GM21526 (cell line): ENCODE measurements at regions not wholly inside any gene's neighbourhood (a gene's known extent, or its start where the extent isn't known, plus 50 kb on each side); places are given as distances from the start of the nearest gene placed in this dataset.
"Not testable (repeated sequence)": the region's sequence is repeated elsewhere in the genome, so short reads cannot be mapped to it uniquely, and the experiment has no call there.

Experiments
- ATAC-seq: cut with Tn5 transposase; IDR thresholded peaks from one replicate; pipeline ENCODE4 v1.9.1; 2021; ENCODE audit warnings: moderate library complexity; ENCODE audit not compliant: unreplicated experiment, low FRiP score

GRCh38 chr1:146297781-146298574, 69.2 kb upstream of the NOTCH2NLA start:
- peak; percentile 35 for ATAC-seq

GRCh38 chr1:146292940-146293936, 64.4 kb upstream of the NOTCH2NLA start:
- not testable (repeated sequence) for ATAC-seq

- ATAC-seq = not testable (repeated sequence)
Observed at GRCh38 chr1:146292424-146292823, 63.6 kb upstream of the NOTCH2NLA start.

- ATAC-seq = not testable (repeated sequence)
Observed at GRCh38 chr1:146287881-146288280, 59.1 kb upstream of the NOTCH2NLA start.

GRCh38 chr1:146284760-146285159, 55.9 kb upstream of the NOTCH2NLA start:
- not testable (repeated sequence) for ATAC-seq

- ATAC-seq = peak; percentile 44
Observed at GRCh38 chr1:146283527-146283880, 54.7 kb upstream of the NOTCH2NLA start.

GRCh38 chr1:146282807-146283526, 54.1 kb upstream of the NOTCH2NLA start:
- ATAC-seq = peak; percentile 74

GRCh38 chr1:146281522-146281921, 52.7 kb upstream of the NOTCH2NLA start:
- ATAC-seq = not testable (repeated sequence)

GRCh38 chr1:146278758-146279157, 49.9 kb upstream of the NOTCH2NLA start:
- ATAC-seq = not testable (repeated sequence)
